T-cell (primary cell): ENCODE measurements at regions not wholly inside any gene's neighbourhood (a gene's known extent, or its start where the extent isn't known, plus 50 kb on each side); places are given as distances from the start of the nearest gene placed in this dataset.

Experiments
- ATAC-seq, 4 experiments: fragments of 200-7000 bp in 3 of 4; fragments of 150-1000 bp in 1 of 4; cut with Tn5 transposase; replicated peaks in 1 of 4; 1 replicate in 3 of 4; 2 replicates in 1 of 4; pipeline ENCODE4 v1.10.0; 2021; ENCODE audit warnings: moderate library complexity in 3 of 4, mild to moderate bottlenecking in 2 of 4, moderate number of reproducible peaks in 1 of 4
- CTCF ChIA-PET, 2 donors: fragments of 300-600 bp; sonication (Branson Sonifier 250); formaldehyde crosslinking; loops; one replicate each; lab custom pipeline; 2022; ENCODE audit warnings: antibody characterized with exemption in 2 of 2; lab: Charles Lee
- POLR2A ChIA-PET, 2 donors: fragments of 300-600 bp; sonication (Branson Sonifier 250); formaldehyde crosslinking; loops; one replicate each; lab custom pipeline; 2022; ENCODE audit warnings: antibody characterized with exemption in 2 of 2; lab: Charles Lee
- DNase-seq, 35 experiments: peaks; one replicate each; pipeline versions ENCODE4 v3.0.0 to v3.0.0-alpha.2; 2013 to 2023
- H3K27ac ChIP-seq: one replicate; pipeline ENCODE4 v1.5.1; 2013; ENCODE audit warnings: low read length
- H3K27me3 ChIP-seq, 2 experiments: replicated peaks in 1 of 2; 1 replicate in 1 of 2; 2 replicates in 1 of 2; pipeline versions ENCODE4 v1.6.1 to v1.7.0; 2013; ENCODE audit warnings: low read length in 1 of 2, mixed read lengths in 1 of 2; ENCODE audit not compliant: control insufficient read depth in 2 of 2, insufficient read depth in 2 of 2; ENCODE audit errors: extremely low read depth in 1 of 2
- H3K36me3 ChIP-seq, 2 donors: 1 replicate in 1 of 2; 2 replicates in 1 of 2; pipeline versions ENCODE4 v1.6.1 to v1.7.0; 2013; ENCODE audit warnings: low read length in 1 of 2; ENCODE audit not compliant: control insufficient read depth in 2 of 2, insufficient read depth in 1 of 2; ENCODE audit errors: extremely low read depth in 1 of 2
- H3K4me1 ChIP-seq, 2 experiments: 1 replicate in 1 of 2; 2 replicates in 1 of 2; pipeline versions ENCODE4 v1.6.1 to v1.7.0; 2013; ENCODE audit warnings: low read length in 2 of 2, mixed read lengths in 1 of 2; ENCODE audit not compliant: insufficient read depth in 2 of 2, control insufficient read depth in 1 of 2; ENCODE audit errors: extremely low read depth in 1 of 2
- H3K4me3 ChIP-seq, 2 donors: 1 replicate in 1 of 2; 2 replicates in 1 of 2; pipeline versions ENCODE4 v1.5.1 to v1.7.0; 2013; ENCODE audit warnings: mild to moderate bottlenecking in 2 of 2, low read length in 1 of 2, moderate library complexity in 1 of 2; ENCODE audit not compliant: control insufficient read depth in 1 of 2; ENCODE audit errors: extremely low read depth in 1 of 2
- H3K9me3 ChIP-seq: 2 replicates; pipeline ENCODE4 v1.7.0; 2013
- H3K27ac Mint-ChIP-seq, 2 donors: one replicate each; pipeline ENCODE4 v1.8.0; 2020 to 2021; ENCODE audit warnings: mild to moderate bottlenecking in 2 of 2, mixed read lengths in 2 of 2
- H3K27me3 Mint-ChIP-seq, 2 donors: one replicate each; pipeline ENCODE4 v1.8.0; 2021 to 2022; ENCODE audit warnings: mixed read lengths in 2 of 2
- H3K36me3 Mint-ChIP-seq: one replicate; pipeline ENCODE4 v1.8.0; 2021; ENCODE audit warnings: mixed read lengths
- H3K4me1 Mint-ChIP-seq, 3 donors: one replicate each; pipeline ENCODE4 v1.8.0; 2020 to 2022; ENCODE audit warnings: mixed read lengths in 3 of 3, mild to moderate bottlenecking in 1 of 3
- H3K4me3 Mint-ChIP-seq, 3 donors: one replicate each; pipeline ENCODE4 v1.8.0; 2020 to 2022; ENCODE audit warnings: mild to moderate bottlenecking in 3 of 3, mixed read lengths in 3 of 3, moderate library complexity in 3 of 3
- H3K9me3 Mint-ChIP-seq, 3 donors: one replicate each; pipeline ENCODE4 v1.8.0; 2020 to 2022; ENCODE audit warnings: mixed read lengths in 3 of 3
- WGBS: methylation state at CpG from one replicate; pipeline ENCODE4 v1.1.5; 2013; ENCODE audit warnings: missing lambda C conversion rate; ENCODE audit not compliant: insufficient coverage; 5-methylcytosine and 5-hydroxymethylcytosine counted together

GRCh38 chr5:143879646-143880045, 67.7 kb downstream of the HMHB1 start:
- no peaks in the 10 kb centered on the region for H3K27me3 Mint-ChIP-seq
- no peaks in the 10 kb centered on the region for H3K27me3 ChIP-seq
- DNase-seq, result no peak
- H3K9me3 Mint-ChIP-seq, result no peaks in the 10 kb centered on the region
- no peaks in the 10 kb centered on the region for H3K4me1 Mint-ChIP-seq
- no peaks in the 10 kb centered on the region for H3K4me1 ChIP-seq
- H3K4me3 Mint-ChIP-seq, result no peak overlapping the region
- no peaks in the 10 kb centered on the region for H3K36me3 Mint-ChIP-seq
- CTCF ChIA-PET, result no interaction called here
- H3K9me3 ChIP-seq, result no peaks in the 10 kb centered on the region
- no peak overlapping the region for H3K4me3 ChIP-seq
- no peak overlapping the region for H3K27ac Mint-ChIP-seq
- POLR2A ChIA-PET, result no interaction called here
- WGBS, result no CpG with 5 or more reads among the region's 3 CpGs
- ATAC-seq, result no peak
- H3K27ac ChIP-seq, result no peak overlapping the region
- no peaks in the 10 kb centered on the region for H3K36me3 ChIP-seq

GRCh38 chr5:143880178-143880577, 68.2 kb downstream of the HMHB1 start:
- no peaks in the 10 kb centered on the region for H3K4me1 ChIP-seq
- H3K36me3 ChIP-seq, result no peaks in the 10 kb centered on the region
- Mint-ChIP-seq H3K27ac (no peak overlapping the region), H3K36me3 (no peaks in the 10 kb centered on the region), H3K27me3 (no peaks in the 10 kb centered on the region), H3K4me3 (no peak overlapping the region), H3K4me1 (no peaks in the 10 kb centered on the region), H3K9me3 (no peaks in the 10 kb centered on the region)
- POLR2A ChIA-PET, result no interaction called here
- no peaks in the 10 kb centered on the region for H3K9me3 ChIP-seq
- no peak for DNase-seq
- no peak overlapping the region for H3K27ac ChIP-seq
- 68% methylated on average over 4 of the region's 6 CpGs for WGBS
- CTCF ChIA-PET, result no interaction called here
- no peak for ATAC-seq
- no peaks in the 10 kb centered on the region for H3K27me3 ChIP-seq
- no peak overlapping the region for H3K4me3 ChIP-seq

- H3K9me3 Mint-ChIP-seq, result no peaks in the 10 kb centered on the region
- no peaks in the 10 kb centered on the region for H3K27me3 Mint-ChIP-seq
- H3K27ac Mint-ChIP-seq, result no peak overlapping the region
- no peak for DNase-seq
- no peaks in the 10 kb centered on the region for H3K9me3 ChIP-seq
- H3K36me3 ChIP-seq, result no peaks in the 10 kb centered on the region
- H3K27me3 ChIP-seq, result no peaks in the 10 kb centered on the region
- H3K27ac ChIP-seq, result no peak overlapping the region
- CTCF ChIA-PET, result interaction anchor here in 1 of 2 donors (0.7 kb wide), 1 partner anchor 1736 kb away, joined by 3 read pairs; no protein-coding TSS in a partner anchor
- H3K36me3 Mint-ChIP-seq, result no peaks in the 10 kb centered on the region
- H3K4me3 Mint-ChIP-seq, result no peak overlapping the region
- POLR2A ChIA-PET, result no interaction called here
- H3K4me3 ChIP-seq, result no peak overlapping the region
- no peak for ATAC-seq
- H3K4me1 Mint-ChIP-seq, result no peaks in the 10 kb centered on the region
- no peaks in the 10 kb centered on the region for H3K4me1 ChIP-seq
- 11% methylated on average over 1 of the region's 5 CpGs for WGBS
These were observed 70.6 kb downstream of the HMHB1 start for GRCh38 chr5:143882520-143882919.

GRCh38 chr5:143886096-143886495, 74.1 kb downstream of the HMHB1 start:
- H3K4me3 ChIP-seq, result no peak overlapping the region
- Mint-ChIP-seq H3K27me3 (peaks cover 0 to 2% of the 10 kb centered on the region in 2 donors), H3K9me3 (no peaks in the 10 kb centered on the region), H3K4me1 (no peaks in the 10 kb centered on the region), H3K36me3 (no peaks in the 10 kb centered on the region), H3K4me3 (no peak overlapping the region), H3K27ac (no peak overlapping the region)
- H3K4me1 ChIP-seq, result no peaks in the 10 kb centered on the region
- H3K27ac ChIP-seq, result no peak overlapping the region
- H3K9me3 ChIP-seq, result no peaks in the 10 kb centered on the region
- no CpG with 5 or more reads among the region's 3 CpGs for WGBS
- DNase-seq (no peak), ATAC-seq (no peak)
- CTCF ChIA-PET, result no interaction called here
- no peaks in the 10 kb centered on the region for H3K27me3 ChIP-seq
- no peaks in the 10 kb centered on the region for H3K36me3 ChIP-seq
- POLR2A ChIA-PET, result no interaction called here

- peaks cover 0 to 2% of the 10 kb centered on the region in 2 donors for H3K27me3 Mint-ChIP-seq
- no peaks in the 10 kb centered on the region for H3K4me1 ChIP-seq
- CTCF ChIA-PET, result interaction anchor here in 1 of 2 donors (0.6 to 1.0 kb wide), 2 partner anchors 59 to 848 kb away, joined by 3 to 8 read pairs; no protein-coding TSS in a partner anchor
- no peak for ATAC-seq
- WGBS, result 80% methylated on average over 1 of the region's 6 CpGs
- H3K27ac Mint-ChIP-seq, result no peak overlapping the region
- no peaks in the 10 kb centered on the region for H3K9me3 Mint-ChIP-seq
- no peaks in the 10 kb centered on the region for H3K27me3 ChIP-seq
- H3K9me3 ChIP-seq, result no peaks in the 10 kb centered on the region
- no peak overlapping the region for H3K27ac ChIP-seq
- no peak overlapping the region for H3K4me3 Mint-ChIP-seq
- no peaks in the 10 kb centered on the region for H3K36me3 ChIP-seq
- DNase-seq, result no peak
- H3K4me3 ChIP-seq, result no peak overlapping the region
- H3K36me3 Mint-ChIP-seq, result no peaks in the 10 kb centered on the region
- POLR2A ChIA-PET, result no interaction called here
- H3K4me1 Mint-ChIP-seq, result no peaks in the 10 kb centered on the region
These were observed 75.0 kb downstream of the HMHB1 start for GRCh38 chr5:143886651-143887638.

GRCh38 chr5:143887903-143888665, 76.1 kb downstream of the HMHB1 start:
- Mint-ChIP-seq H3K4me1 (no peaks in the 10 kb centered on the region), H3K36me3 (no peaks in the 10 kb centered on the region), H3K27ac (no peak overlapping the region), H3K4me3 (no peak overlapping the region), H3K27me3 (peaks cover 0 to 2% of the 10 kb centered on the region in 2 donors), H3K9me3 (no peaks in the 10 kb centered on the region)
- ChIA-PET CTCF (interaction anchor here in 1 of 2 donors (1.0 kb wide), 1 partner anchor 60 kb away, joined by 3 read pairs; no protein-coding TSS in a partner anchor), POLR2A (no interaction called here)
- Histone ChIP-seq H3K27me3 (no peaks in the 10 kb centered on the region), H3K36me3 (no peaks in the 10 kb centered on the region), H3K4me1 (no peaks in the 10 kb centered on the region), H3K27ac (no peak overlapping the region), H3K4me3 (no peak overlapping the region), H3K9me3 (no peaks in the 10 kb centered on the region)
- 100% methylated on average over 1 of the region's 5 CpGs for WGBS
- DNase-seq, result no peak
- no peak for ATAC-seq
